ENCODE measurements at regions not wholly inside any gene's neighbourhood (a gene's known extent, or its start where the extent isn't known, plus 50 kb on each side); places are given as distances from the start of the nearest gene placed in this dataset.

GRCh38 chr4:12968345-12968744, 515.8 kb downstream of the RAB28 start:
- TF ChIP-seq POLR2A (IDR thresholded peaks at IDR 0.05) (no peak), CTCF (IDR thresholded peaks at IDR 0.05 in 4 of 5, conservative IDR thresholded peaks at IDR 0.05 in 1 of 5) (no peak)
